ENCODE measurements at regions not wholly inside any gene's neighbourhood (a gene's known extent, or its start where the extent isn't known, plus 50 kb on each side); places are given as distances from the start of the nearest gene placed in this dataset.

DNA sequence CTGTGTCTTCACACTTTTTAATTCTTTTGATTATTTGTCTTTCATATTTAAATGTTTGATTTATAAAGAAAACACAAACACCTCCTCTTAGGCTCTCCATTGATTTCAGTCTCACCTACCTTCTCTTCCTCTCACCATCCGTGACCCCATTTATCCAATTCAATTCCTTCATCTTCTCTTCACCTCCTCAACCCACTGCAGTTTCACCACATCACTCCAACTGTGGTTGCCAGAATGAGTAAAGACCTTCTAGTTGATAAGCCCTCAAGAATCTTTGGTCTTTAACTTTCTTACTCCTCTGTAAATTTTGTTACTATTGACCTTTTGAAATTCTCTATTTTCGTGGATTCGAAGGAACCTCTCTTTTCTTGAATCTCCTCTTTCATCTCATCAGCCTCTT is 260.7 kb downstream of the CHRM3 start:
- H3K4me3 ChIP-seq, result no peak overlapping the region
- H3K36me3 ChIP-seq, result no peaks in the 10 kb centered on the region
- H3K9me3 ChIP-seq, result peaks cover 0 to 6% (median 0%) of the 10 kb centered on the region in 8 donors
- H3K27me3 ChIP-seq (replicated peaks in 1 of 7), result no peaks in the 10 kb centered on the region
- intact Hi-C loops (cut with DNase I; ENCODE audit: low total_unique reads), result no loop called here
- 78 to 88% (median 82%) methylated on average over 3 of the region's 3 CpGs for WGBS, 5 donors
- H3K4me1 ChIP-seq, result no peaks in the 10 kb centered on the region
- DNase-seq, result no peak
- TF ChIP-seq CTCF (IDR thresholded peaks at IDR 0.05 in 8 of 11, conservative IDR thresholded peaks at IDR 0.05 in 3 of 11), result no peak
- no peak for TF ChIP-seq POLR2AphosphoS5 (IDR thresholded peaks at IDR 0.05)
- no peak for TF ChIP-seq POLR2A (IDR thresholded peaks at IDR 0.05)
- no peak overlapping the region for H3K27ac ChIP-seq

DNA sequence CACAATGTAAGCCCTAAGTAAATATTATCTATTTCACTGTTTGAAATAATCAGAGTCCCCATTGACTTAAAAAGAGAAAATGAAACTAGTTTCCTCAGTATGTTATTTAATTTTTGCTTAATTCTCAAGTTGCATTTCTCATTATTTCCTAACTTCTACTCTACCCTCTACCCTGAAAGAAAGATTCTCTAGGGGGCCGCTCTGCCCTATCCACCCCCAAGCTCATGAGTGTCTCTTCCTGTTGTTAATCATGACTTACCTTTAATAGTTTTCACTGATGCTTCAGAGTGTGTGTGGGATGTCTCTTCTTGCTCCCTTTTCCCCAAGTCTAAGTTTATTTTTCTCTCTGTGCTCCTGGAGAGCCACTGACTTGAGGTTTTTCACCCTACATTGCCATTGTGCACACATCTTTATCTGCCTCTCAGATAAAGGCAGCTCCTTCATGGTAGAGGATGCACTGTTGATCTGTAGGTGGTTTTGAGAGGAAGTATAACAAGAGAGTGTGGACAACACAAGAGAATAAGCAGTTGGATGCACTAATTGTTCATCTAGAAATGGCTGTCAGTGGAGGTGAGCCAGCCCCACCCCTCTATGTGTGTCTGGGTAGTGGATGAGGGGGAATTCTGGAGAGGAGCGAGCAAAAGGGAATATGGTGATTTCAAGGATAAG is 261.7 kb downstream of the CHRM3 start:
- intact Hi-C loops (cut with DNase I; ENCODE audit: low total_unique reads), result no loop called here
- Histone ChIP-seq H3K4me1 (no peaks in the 10 kb centered on the region), H3K36me3 (no peaks in the 10 kb centered on the region), H3K9me3 (peaks cover 0 to 6% (median 0%) of the 10 kb centered on the region in 8 donors), H3K27me3 (replicated peaks in 1 of 7) (no peaks in the 10 kb centered on the region), H3K27ac (no peak overlapping the region), H3K4me3 (no peak overlapping the region)
- no peak for TF ChIP-seq CTCF (IDR thresholded peaks at IDR 0.05 in 8 of 11, conservative IDR thresholded peaks at IDR 0.05 in 3 of 11)
- TF ChIP-seq POLR2AphosphoS5 (IDR thresholded peaks at IDR 0.05), result no peak
- TF ChIP-seq POLR2A (IDR thresholded peaks at IDR 0.05), result no peak
- 82 to 91% (median 85%) methylated on average over 2 of the region's 2 CpGs for WGBS, 5 donors
- no peak for DNase-seq

DNA sequence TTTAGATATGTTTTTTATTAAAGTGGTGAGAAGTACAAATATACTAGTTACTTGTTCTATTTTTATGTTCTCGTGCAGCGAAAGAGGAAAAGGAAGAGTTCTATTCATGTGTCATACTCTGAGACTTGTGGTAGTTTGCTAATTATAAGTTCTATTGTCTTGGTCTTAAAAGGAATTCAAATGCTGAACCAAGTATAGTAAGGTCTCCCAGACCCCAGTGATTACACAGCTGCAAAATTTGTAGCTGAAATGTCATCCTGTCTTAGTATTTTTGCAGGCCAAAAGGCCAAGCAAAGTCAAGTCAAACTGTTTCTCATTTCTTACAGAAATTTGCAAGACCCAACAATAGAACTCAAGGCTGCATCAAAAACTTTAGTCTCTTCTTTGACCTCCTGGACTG is 268.7 kb downstream of the CHRM3 start:
- H3K4me1 ChIP-seq, result no peaks in the 10 kb centered on the region
- no peak overlapping the region for H3K4me3 ChIP-seq
- no peak for TF ChIP-seq CTCF (IDR thresholded peaks at IDR 0.05 in 8 of 11, conservative IDR thresholded peaks at IDR 0.05 in 3 of 11)
- TF ChIP-seq POLR2A (IDR thresholded peaks at IDR 0.05), result no peak
- TF ChIP-seq POLR2AphosphoS5 (IDR thresholded peaks at IDR 0.05), result no peak
- intact Hi-C loops (cut with DNase I; ENCODE audit: low total_unique reads), result no loop called here
- peaks cover 0 to 4% (median 0%) of the 10 kb centered on the region in 8 donors for H3K9me3 ChIP-seq
- 21 to 43% (median 28%) methylated on average over 2 of the region's 2 CpGs for WGBS, 5 donors
- H3K27me3 ChIP-seq (replicated peaks in 1 of 7), result no peaks in the 10 kb centered on the region
- no peak for DNase-seq
- H3K27ac ChIP-seq, result no peak overlapping the region
- no peaks in the 10 kb centered on the region for H3K36me3 ChIP-seq

DNA sequence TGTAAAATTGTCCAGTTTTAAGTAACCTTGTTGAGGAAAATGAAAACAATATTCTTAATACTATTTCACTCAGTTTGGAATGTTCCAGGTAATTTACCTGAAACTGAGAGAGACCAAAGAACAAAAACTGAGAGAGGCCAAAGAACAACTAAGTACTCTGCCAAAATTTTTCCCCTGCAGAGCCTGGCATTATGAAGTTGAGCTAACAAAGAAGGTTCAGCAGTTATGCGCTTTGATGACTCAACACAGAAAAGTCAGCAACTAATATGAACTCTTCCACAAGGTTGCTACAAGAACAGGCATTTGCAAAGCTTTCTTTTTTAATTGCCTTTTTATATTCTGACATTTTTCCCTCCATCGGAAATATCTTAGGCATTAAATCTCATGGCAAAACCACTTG is 270.9 kb downstream of the CHRM3 start:
- intact Hi-C loops (cut with DNase I; ENCODE audit: low total_unique reads), result no loop called here
- H3K36me3 ChIP-seq, result no peaks in the 10 kb centered on the region
- WGBS, 5 donors, result 84 to 95% (median 89%) methylated on average over 2 of the region's 2 CpGs

More for the DNA sequence above, 270.9 kb downstream of the CHRM3 start:
- no peak for DNase-seq
- Histone ChIP-seq H3K4me1 (no peaks in the 10 kb centered on the region), H3K9me3 (peaks cover 0 to 4% (median 0%) of the 10 kb centered on the region in 8 donors), H3K27ac (no peak overlapping the region), H3K27me3 (replicated peaks in 1 of 7) (no peaks in the 10 kb centered on the region), H3K4me3 (no peak overlapping the region)
- TF ChIP-seq POLR2AphosphoS5 (IDR thresholded peaks at IDR 0.05) (no peak), CTCF (IDR thresholded peaks at IDR 0.05 in 8 of 11, conservative IDR thresholded peaks at IDR 0.05 in 3 of 11) (no peak), POLR2A (IDR thresholded peaks at IDR 0.05) (no peak)
